Osteocyte (in vitro differentiated cells): ENCODE measurements at regions not wholly inside any gene's neighbourhood (a gene's known extent, or its start where the extent isn't known, plus 50 kb on each side); places are given as distances from the start of the nearest gene placed in this dataset.

Experiments used
- DNase-seq: peaks from one replicate; pipeline ENCODE4 v3.0.0; 2021; ENCODE audit warnings: mixed read lengths; ENCODE audit not compliant: unreplicated experiment; ENCODE audit errors: extremely low spot score
- H3K27ac Mint-ChIP-seq: one replicate; pipeline ENCODE4 v1.8.0; 2021; ENCODE audit warnings: mild to moderate bottlenecking, mixed read lengths; ENCODE audit not compliant: unreplicated experiment
- H3K27me3 Mint-ChIP-seq: one replicate; pipeline ENCODE4 v1.8.0; 2021; ENCODE audit warnings: mixed read lengths; ENCODE audit not compliant: unreplicated experiment
- H3K36me3 Mint-ChIP-seq: one replicate; pipeline ENCODE4 v1.8.0; 2021; ENCODE audit warnings: mixed read lengths; ENCODE audit not compliant: unreplicated experiment
- H3K4me1 Mint-ChIP-seq: one replicate; pipeline ENCODE4 v1.8.0; 2021; ENCODE audit warnings: mixed read lengths; ENCODE audit not compliant: unreplicated experiment
- H3K4me3 Mint-ChIP-seq: one replicate; pipeline ENCODE4 v1.8.0; 2021; ENCODE audit warnings: mild to moderate bottlenecking, moderate library complexity, mixed read lengths; ENCODE audit not compliant: unreplicated experiment
- H3K9me3 Mint-ChIP-seq: one replicate; pipeline ENCODE4 v1.8.0; 2021; ENCODE audit warnings: mixed read lengths; ENCODE audit not compliant: unreplicated experiment
- CTCF ChIP-seq: fragments of 200-600 bp; sonication (generic); IDR thresholded peaks from 2 replicates; pipeline ENCODE4 v1.5.0; 2021; ENCODE audit warnings: antibody characterized with exemption, mild to moderate bottlenecking, moderate library complexity

- Mint-ChIP-seq H3K27me3 (no peaks in the 10 kb centered on the region), H3K9me3 (no peaks in the 10 kb centered on the region), H3K4me1 (peaks cover 6% of the 10 kb centered on the region), H3K36me3 (peaks cover 2% of the 10 kb centered on the region), H3K4me3 (no peak overlapping the region), H3K27ac (no peak overlapping the region)
- no peak for DNase-seq
- TF ChIP-seq CTCF: no peak
Observed at GRCh38 chr2:207276248-207276647, 110.5 kb upstream of the KLF7 start.

GRCh38 chr2:207276858-207277257 is 111.1 kb upstream of the KLF7 start:
- Mint-ChIP-seq H3K36me3 (peaks cover 2% of the 10 kb centered on the region), H3K4me1 (peaks cover 6% of the 10 kb centered on the region), H3K27ac (no peak overlapping the region), H3K4me3 (no peak overlapping the region), H3K9me3 (peaks cover 1% of the 10 kb centered on the region), H3K27me3 (no peaks in the 10 kb centered on the region)
- TF ChIP-seq CTCF: no peak
- DNase-seq: no peak

- no peak for DNase-seq
- H3K27me3 Mint-ChIP-seq: no peaks in the 10 kb centered on the region
- no peak overlapping the region for H3K4me3 Mint-ChIP-seq
- no peak for TF ChIP-seq CTCF
- no peak overlapping the region for H3K27ac Mint-ChIP-seq
- H3K36me3 Mint-ChIP-seq: no peaks in the 10 kb centered on the region
- H3K9me3 Mint-ChIP-seq: peaks cover 7% of the 10 kb centered on the region
- peaks cover 21% of the 10 kb centered on the region for H3K4me1 Mint-ChIP-seq
Observed at GRCh38 chr2:207279520-207279919, 113.8 kb upstream of the KLF7 start.

GRCh38 chr2:207281436-207281835 is 115.7 kb upstream of the KLF7 start:
- H3K27me3 Mint-ChIP-seq: no peaks in the 10 kb centered on the region
- TF ChIP-seq CTCF: no peak
- H3K27ac Mint-ChIP-seq: no peak overlapping the region
- H3K9me3 Mint-ChIP-seq: peaks cover 7% of the 10 kb centered on the region
- no peak overlapping the region for H3K4me3 Mint-ChIP-seq
- DNase-seq: no peak
- peaks cover 28% of the 10 kb centered on the region for H3K4me1 Mint-ChIP-seq
- H3K36me3 Mint-ChIP-seq: no peaks in the 10 kb centered on the region

- Mint-ChIP-seq H3K27me3 (no peaks in the 10 kb centered on the region), H3K4me3 (no peak overlapping the region), H3K36me3 (no peaks in the 10 kb centered on the region), H3K27ac (peak overlapping the region; percentile 8), H3K4me1 (peaks cover 28% of the 10 kb centered on the region), H3K9me3 (peaks cover 7% of the 10 kb centered on the region)
- no peak for DNase-seq
- TF ChIP-seq CTCF: no peak
Observed at GRCh38 chr2:207282916-207283315, 117.2 kb upstream of the KLF7 start.
